Immature natural killer cell (primary cell): ENCODE measurements at regions not wholly inside any gene's neighbourhood (a gene's known extent, or its start where the extent isn't known, plus 50 kb on each side); places are given as distances from the start of the nearest gene placed in this dataset.

Source experiments
- DNase-seq, 3 donors: peaks; one replicate each; pipeline ENCODE4 v3.0.0; 2022; ENCODE audit warnings: mixed read lengths in 1 of 3
- H3K27ac Mint-ChIP-seq, 6 donors: one replicate each; pipeline ENCODE4 v1.8.0; 2020; ENCODE audit warnings: mixed read lengths in 6 of 6, mild to moderate bottlenecking in 5 of 6, inconsistent platforms in 4 of 6, moderate library complexity in 3 of 6
- H3K27me3 Mint-ChIP-seq, 3 donors: one replicate each; pipeline ENCODE4 v1.8.0; 2020 to 2021; ENCODE audit warnings: low read depth in 3 of 3, mild to moderate bottlenecking in 3 of 3, mixed read lengths in 3 of 3, moderate library complexity in 3 of 3, inconsistent platforms in 1 of 3
- H3K36me3 Mint-ChIP-seq, 3 donors: one replicate each; pipeline ENCODE4 v1.8.0; 2020; ENCODE audit warnings: mixed read lengths in 3 of 3, inconsistent platforms in 2 of 3, mild to moderate bottlenecking in 2 of 3
- H3K4me1 Mint-ChIP-seq, 2 donors: one replicate each; pipeline ENCODE4 v1.8.0; 2020; ENCODE audit warnings: inconsistent platforms in 2 of 2, mild to moderate bottlenecking in 2 of 2, mixed read lengths in 2 of 2, moderate library complexity in 1 of 2
- H3K4me3 Mint-ChIP-seq, 5 donors: one replicate each; pipeline ENCODE4 v1.8.0; 2020; ENCODE audit warnings: mild to moderate bottlenecking in 5 of 5, mixed read lengths in 5 of 5, inconsistent platforms in 3 of 5, moderate library complexity in 3 of 5
- H3K9me3 Mint-ChIP-seq, 6 donors: one replicate each; pipeline ENCODE4 v1.8.0; 2020; ENCODE audit warnings: mild to moderate bottlenecking in 6 of 6, mixed read lengths in 6 of 6, inconsistent platforms in 4 of 6, moderate library complexity in 3 of 6

DNA sequence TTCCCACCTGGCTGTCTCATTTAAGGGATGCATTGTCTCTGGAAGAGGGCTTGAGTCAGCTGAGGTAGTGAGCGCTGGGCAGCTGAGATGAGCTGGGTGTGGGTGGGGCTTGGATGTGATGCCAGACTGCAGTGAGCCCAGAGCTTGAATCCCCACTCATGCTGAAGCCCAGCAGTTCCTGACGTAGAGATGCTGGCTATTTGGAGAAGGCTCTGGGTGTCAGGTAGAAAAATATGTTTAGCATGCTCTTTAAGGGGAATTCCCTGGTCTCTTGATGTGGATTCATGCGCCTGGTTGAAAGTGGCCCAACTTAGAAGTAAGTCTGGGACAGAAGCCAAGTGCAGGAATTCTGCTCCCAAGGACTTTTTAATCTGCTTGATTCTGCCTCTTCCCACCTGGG lies 241.5 kb upstream of the IGFBP3 start:
- Mint-ChIP-seq H3K4me1 (no peaks in the 10 kb centered on the region), H3K27me3 (peaks cover 2 to 7% (median 5%) of the 10 kb centered on the region in 3 donors), H3K4me3 (no peak overlapping the region), H3K27ac (no peak overlapping the region), H3K9me3 (peaks cover 0 to 5% (median 0%) of the 10 kb centered on the region in 6 donors), H3K36me3 (peaks cover 0 to 4% (median 0%) of the 10 kb centered on the region in 3 donors)
- DNase-seq: no peak

DNA sequence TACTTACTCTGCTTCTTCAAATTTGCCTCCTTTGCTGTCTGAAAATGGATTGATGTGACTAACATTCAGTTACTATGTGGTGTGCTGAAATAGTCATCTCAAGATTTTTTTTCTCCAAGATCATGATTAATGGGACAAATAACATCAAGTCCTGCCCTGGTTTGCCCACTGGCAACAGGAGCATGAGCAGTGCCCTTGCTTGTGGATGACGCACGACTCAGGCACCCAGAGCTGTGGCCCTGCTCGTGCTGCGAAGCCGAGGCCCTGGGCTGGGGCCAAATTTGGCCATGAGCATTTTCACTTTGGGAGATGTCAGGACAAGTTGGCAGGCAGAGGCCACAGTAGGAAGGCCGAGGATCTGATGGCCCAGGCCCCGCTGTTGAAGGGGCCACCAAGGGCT lies 239.8 kb upstream of the IGFBP3 start:
- Mint-ChIP-seq H3K27ac (no peak overlapping the region), H3K4me1 (no peaks in the 10 kb centered on the region), H3K27me3 (peaks cover 2 to 5% (median 5%) of the 10 kb centered on the region in 3 donors), H3K4me3 (no peak overlapping the region), H3K9me3 (peaks cover 0 to 3% (median 0%) of the 10 kb centered on the region in 6 donors), H3K36me3 (peaks cover 0 to 4% (median 0%) of the 10 kb centered on the region in 3 donors)
- DNase-seq: no peak

DNA sequence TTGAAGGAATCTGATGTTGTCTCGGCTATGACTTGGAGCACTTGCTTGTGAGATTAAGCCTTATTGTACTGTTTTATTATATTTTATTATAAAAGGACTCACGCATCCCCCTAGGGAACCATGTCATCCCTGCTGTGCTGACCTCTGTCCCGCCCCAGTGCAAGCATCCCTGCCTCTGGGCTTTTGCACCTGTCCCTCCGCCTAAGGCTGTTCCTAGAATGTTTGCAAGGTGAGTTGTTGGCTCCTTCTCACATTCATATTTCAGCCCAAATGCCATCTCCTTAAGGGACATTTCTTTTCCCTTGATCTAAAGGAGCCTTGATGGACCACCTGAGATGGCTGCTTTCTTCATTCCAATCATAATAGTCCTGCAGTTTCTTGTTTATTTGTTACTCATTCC lies 236.9 kb upstream of the IGFBP3 start:
- DNase-seq: no peak
- Mint-ChIP-seq H3K4me1 (no peaks in the 10 kb centered on the region), H3K4me3 (no peak overlapping the region), H3K27me3 (peaks cover 2 to 9% (median 7%) of the 10 kb centered on the region in 3 donors), H3K27ac (no peak overlapping the region), H3K36me3 (peaks cover 0 to 4% (median 0%) of the 10 kb centered on the region in 3 donors), H3K9me3 (peaks cover 0 to 3% (median 0%) of the 10 kb centered on the region in 6 donors)

DNA sequence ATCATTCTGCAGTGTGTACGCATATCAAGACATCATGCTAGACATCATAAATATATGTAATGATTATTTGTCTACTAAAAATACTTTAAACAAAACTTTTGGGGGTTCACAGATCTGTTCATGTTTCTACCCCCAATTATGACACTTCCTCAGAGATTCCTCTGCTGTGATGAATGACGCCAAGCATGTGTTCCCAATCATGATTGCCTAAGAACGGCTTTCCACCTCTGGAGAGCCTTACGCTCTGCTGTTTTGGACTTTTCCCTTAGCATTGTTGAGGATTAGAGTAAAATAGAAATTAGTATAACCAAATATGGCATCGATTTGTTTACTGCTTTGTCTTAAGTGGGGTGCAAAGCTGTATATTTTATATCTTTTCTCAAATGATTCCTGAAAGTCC lies 236.3 kb upstream of the IGFBP3 start:
- H3K36me3 Mint-ChIP-seq: peaks cover 0 to 4% (median 0%) of the 10 kb centered on the region in 3 donors
- H3K27me3 Mint-ChIP-seq: peaks cover 2 to 9% (median 7%) of the 10 kb centered on the region in 3 donors
- DNase-seq: no peak
- H3K4me3 Mint-ChIP-seq: no peak overlapping the region
- no peaks in the 10 kb centered on the region for H3K4me1 Mint-ChIP-seq
- no peak overlapping the region for H3K27ac Mint-ChIP-seq
- peaks cover 0 to 3% (median 0%) of the 10 kb centered on the region in 6 donors for H3K9me3 Mint-ChIP-seq

DNA sequence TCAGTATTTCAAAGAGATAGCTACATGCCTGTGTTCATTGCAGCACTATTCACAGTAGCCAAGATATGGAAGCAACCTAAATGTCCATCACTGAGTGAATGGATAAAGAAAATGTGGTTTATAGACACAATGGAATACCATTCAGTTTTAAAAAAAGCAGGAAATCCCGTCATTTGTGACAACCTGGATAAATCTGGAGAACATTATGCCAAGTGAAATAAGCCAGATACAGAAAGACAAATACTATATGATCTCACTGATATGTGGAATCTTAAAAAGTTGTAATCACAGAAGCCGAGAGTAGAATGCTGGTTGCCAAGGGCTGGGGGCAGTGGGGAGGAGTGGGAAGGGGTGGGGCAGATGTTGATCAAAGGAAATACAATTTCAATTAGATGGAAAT lies 235.8 kb upstream of the IGFBP3 start:
- H3K4me3 Mint-ChIP-seq: no peak overlapping the region
- DNase-seq: no peak
- H3K4me1 Mint-ChIP-seq: no peaks in the 10 kb centered on the region
- H3K27me3 Mint-ChIP-seq: peaks cover 3 to 9% (median 7%) of the 10 kb centered on the region in 3 donors
- H3K27ac Mint-ChIP-seq: no peak overlapping the region
- peaks cover 0 to 3% (median 0%) of the 10 kb centered on the region in 6 donors for H3K9me3 Mint-ChIP-seq
- peaks cover 0 to 4% (median 0%) of the 10 kb centered on the region in 3 donors for H3K36me3 Mint-ChIP-seq

DNA sequence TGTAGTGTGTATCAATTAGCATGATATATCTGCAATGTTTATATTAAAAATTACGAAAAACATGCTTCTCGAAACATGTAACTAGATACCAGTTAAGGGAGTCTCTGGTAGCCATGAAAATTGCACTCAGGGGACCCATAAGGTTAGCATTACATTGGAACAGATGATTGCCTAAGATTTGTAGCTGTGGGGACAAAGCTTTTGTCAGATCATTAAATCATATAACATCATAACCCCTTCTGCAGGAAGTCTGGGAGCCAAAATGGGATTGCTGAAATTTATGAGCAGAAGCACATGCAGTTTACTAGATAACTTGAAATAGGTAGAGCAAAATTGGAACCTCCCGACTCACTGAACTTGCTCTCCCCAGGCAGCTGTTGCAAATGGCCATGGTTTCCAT lies 235.0 kb upstream of the IGFBP3 start:
- no peak overlapping the region for H3K27ac Mint-ChIP-seq
- H3K4me1 Mint-ChIP-seq: no peaks in the 10 kb centered on the region
- H3K9me3 Mint-ChIP-seq: peaks cover 0 to 3% (median 0%) of the 10 kb centered on the region in 6 donors
- peaks cover 3 to 9% (median 7%) of the 10 kb centered on the region in 3 donors for H3K27me3 Mint-ChIP-seq
- H3K36me3 Mint-ChIP-seq: peaks cover 0 to 4% (median 0%) of the 10 kb centered on the region in 3 donors
- H3K4me3 Mint-ChIP-seq: no peak overlapping the region
- no peak for DNase-seq

DNA sequence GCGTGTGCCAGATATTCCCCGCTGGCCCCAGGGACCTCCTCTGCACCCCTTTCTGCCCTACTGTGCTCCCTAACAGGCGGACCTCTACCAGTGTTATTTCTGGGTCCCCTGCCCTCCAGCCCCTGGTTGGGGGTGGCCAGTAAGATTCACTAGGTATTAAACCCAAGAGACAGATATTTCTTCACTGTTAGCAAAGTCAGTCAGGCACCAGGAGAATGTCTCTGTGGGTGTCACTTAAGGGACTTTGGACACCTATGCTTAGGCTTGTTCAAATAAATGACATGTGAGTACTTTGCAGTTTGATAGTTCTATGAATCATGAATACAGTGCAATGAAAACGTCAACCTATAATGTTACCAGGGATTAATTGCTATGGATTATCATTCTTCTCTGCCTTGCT lies 234.3 kb upstream of the IGFBP3 start:
- peaks cover 0 to 2% (median 0%) of the 10 kb centered on the region in 3 donors for H3K36me3 Mint-ChIP-seq
- peaks cover 0 to 3% (median 0%) of the 10 kb centered on the region in 6 donors for H3K9me3 Mint-ChIP-seq
- H3K27me3 Mint-ChIP-seq: peaks cover 3 to 9% (median 5%) of the 10 kb centered on the region in 3 donors
- H3K4me1 Mint-ChIP-seq: no peaks in the 10 kb centered on the region
- H3K4me3 Mint-ChIP-seq: no peak overlapping the region
- no peak for DNase-seq
- H3K27ac Mint-ChIP-seq: no peak overlapping the region

DNA sequence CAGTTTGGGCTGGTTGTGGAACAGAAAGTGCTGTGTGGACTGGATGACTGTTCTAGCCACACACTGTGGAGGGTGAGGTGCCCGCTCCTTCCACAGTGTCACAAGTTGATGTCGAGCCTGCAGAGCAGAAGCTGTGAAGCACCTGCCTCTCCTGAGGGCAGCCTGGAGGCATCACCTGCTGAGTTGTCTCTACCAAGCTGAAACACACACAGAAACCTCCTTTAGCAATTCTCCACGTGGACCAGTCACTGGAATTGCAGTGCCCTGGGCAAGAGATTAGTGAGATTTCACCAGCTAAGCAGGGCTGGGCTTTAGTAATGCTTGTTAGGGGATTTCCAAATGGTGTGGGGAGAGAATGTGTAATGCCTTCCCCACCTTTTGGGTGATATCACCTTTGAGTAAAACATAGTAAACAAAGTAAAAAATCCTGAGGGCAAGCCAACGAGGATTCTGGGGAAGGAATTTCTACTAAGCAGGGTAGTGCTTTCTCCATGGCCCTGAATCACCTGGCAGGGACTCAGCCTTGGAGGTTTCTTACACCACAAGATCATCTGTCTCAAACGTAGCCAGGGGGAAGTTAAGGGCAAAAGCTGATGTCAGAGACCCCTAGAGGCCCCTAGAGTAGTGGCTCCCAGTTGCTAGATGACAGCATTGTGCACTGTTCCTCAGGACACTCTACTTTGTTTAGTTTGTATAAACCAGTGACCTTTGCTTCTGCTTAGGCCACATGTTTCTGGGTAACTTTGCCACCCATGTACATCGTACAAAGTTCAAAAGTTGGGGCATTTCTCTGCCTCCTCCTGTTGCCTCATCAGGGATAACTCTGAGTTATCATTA lies 233.1 kb upstream of the IGFBP3 start:
- no peak for DNase-seq
- H3K27ac Mint-ChIP-seq: no peak overlapping the region
- H3K27me3 Mint-ChIP-seq: peaks cover 3 to 5% (median 4%) of the 10 kb centered on the region in 3 donors
- H3K4me1 Mint-ChIP-seq: no peaks in the 10 kb centered on the region
- H3K9me3 Mint-ChIP-seq: peaks cover 0 to 3% (median 0%) of the 10 kb centered on the region in 6 donors
- H3K36me3 Mint-ChIP-seq: no peaks in the 10 kb centered on the region
- no peak overlapping the region for H3K4me3 Mint-ChIP-seq

DNA sequence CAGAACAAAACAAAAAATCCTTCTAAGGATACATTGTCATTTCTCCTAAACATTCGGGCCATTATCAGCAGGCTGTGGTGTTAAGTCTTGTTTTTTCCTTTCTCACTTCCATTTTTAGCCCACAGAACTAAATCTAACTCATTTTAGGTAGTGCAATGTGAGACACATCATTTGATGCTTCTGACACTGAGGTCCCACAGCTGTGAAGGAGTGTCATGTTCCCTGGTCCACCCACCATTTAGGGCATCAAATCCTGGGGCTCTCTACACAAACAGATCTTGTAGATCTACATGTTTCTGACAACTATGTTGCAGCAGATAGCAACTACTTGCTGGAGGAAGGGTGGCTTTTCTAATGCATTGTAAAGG lies 232.5 kb upstream of the IGFBP3 start:
- no peak overlapping the region for H3K4me3 Mint-ChIP-seq
- no peak overlapping the region for H3K27ac Mint-ChIP-seq
- no peak for DNase-seq

DNA sequence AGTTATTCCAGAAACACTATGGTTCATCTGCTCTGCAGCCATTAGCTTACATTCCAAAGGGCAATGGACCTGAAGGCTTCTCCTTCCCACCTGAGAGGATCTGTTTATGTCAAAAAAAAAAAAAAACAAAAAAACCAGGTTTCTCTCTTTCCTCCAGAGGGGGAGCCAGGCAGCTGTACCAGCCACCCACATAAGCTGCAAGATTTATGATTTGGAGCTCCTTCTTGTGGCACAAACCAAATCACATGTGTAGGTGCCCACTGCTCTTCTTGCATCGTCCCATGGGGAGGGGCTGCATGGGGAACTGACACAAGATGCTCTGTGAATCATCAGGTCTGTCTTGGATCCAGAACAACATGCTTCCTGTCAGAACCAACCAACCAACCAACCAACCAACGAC lies 231.6 kb upstream of the IGFBP3 start:
- Mint-ChIP-seq H3K9me3 (peaks cover 0 to 2% (median 0%) of the 10 kb centered on the region in 6 donors), H3K27ac (no peak overlapping the region), H3K4me1 (no peaks in the 10 kb centered on the region), H3K36me3 (no peaks in the 10 kb centered on the region), H3K27me3 (peaks cover 2 to 4% (median 3%) of the 10 kb centered on the region in 3 donors), H3K4me3 (no peak overlapping the region)
- no peak for DNase-seq

More for the DNA sequence above, 232.5 kb upstream of the IGFBP3 start:
- Mint-ChIP-seq H3K36me3 (no peaks in the 10 kb centered on the region), H3K4me1 (no peaks in the 10 kb centered on the region), H3K27me3 (peaks cover 3 to 5% (median 4%) of the 10 kb centered on the region in 3 donors), H3K9me3 (peaks cover 0 to 5% (median 0%) of the 10 kb centered on the region in 6 donors)

DNA sequence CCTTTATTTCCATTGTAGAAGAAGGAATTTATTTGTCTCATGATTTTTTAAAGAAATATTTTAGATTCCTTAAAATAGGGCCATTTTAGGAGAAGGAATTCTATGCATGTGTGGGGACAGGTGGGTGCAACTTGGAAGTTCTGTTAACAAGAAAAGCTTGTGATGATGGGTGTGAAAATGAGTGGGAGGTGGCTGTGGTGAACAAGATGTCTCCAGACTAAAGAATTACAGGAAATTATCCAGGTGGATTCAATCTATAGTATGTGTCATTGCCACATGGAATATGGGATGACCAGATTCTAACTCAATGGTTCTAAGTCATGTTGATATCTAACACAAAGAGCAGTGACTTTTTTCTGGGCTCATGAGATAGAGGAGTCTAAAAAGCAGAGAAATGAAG lies 229.6 kb upstream of the IGFBP3 start:
- H3K36me3 Mint-ChIP-seq: no peaks in the 10 kb centered on the region
- H3K4me1 Mint-ChIP-seq: no peaks in the 10 kb centered on the region
- H3K27me3 Mint-ChIP-seq: peaks cover 2 to 4% (median 3%) of the 10 kb centered on the region in 3 donors
- no peak overlapping the region for H3K4me3 Mint-ChIP-seq
- DNase-seq: no peak
- H3K27ac Mint-ChIP-seq: no peak overlapping the region
- peaks cover 0 to 3% (median under 1%) of the 10 kb centered on the region in 6 donors for H3K9me3 Mint-ChIP-seq

DNA sequence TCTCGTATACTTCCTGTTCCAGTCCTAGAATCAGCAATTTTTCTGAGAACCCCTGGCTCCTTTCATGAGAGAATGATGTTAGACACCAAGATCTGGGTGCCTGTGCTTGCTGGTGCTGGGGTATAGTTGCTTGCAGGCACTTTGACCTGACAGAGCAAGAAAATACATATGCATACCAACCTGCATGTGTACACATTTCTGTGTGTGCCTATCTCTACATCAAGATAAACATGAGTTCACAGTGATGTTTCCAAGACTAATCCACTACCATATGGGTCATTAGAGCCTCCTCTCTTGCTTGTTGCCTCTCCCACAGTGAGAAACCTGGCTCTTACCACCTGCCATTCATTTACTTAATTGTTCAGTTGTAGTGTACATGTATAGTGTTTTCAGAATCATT lies 229.1 kb upstream of the IGFBP3 start:
- H3K27me3 Mint-ChIP-seq: peaks cover under 1 to 3% (median 2%) of the 10 kb centered on the region in 3 donors
- no peak overlapping the region for H3K27ac Mint-ChIP-seq
- H3K4me1 Mint-ChIP-seq: no peaks in the 10 kb centered on the region
- no peak overlapping the region for H3K4me3 Mint-ChIP-seq
- DNase-seq: no peak
- no peaks in the 10 kb centered on the region for H3K36me3 Mint-ChIP-seq
- peaks cover 0 to 3% (median under 1%) of the 10 kb centered on the region in 6 donors for H3K9me3 Mint-ChIP-seq

DNA sequence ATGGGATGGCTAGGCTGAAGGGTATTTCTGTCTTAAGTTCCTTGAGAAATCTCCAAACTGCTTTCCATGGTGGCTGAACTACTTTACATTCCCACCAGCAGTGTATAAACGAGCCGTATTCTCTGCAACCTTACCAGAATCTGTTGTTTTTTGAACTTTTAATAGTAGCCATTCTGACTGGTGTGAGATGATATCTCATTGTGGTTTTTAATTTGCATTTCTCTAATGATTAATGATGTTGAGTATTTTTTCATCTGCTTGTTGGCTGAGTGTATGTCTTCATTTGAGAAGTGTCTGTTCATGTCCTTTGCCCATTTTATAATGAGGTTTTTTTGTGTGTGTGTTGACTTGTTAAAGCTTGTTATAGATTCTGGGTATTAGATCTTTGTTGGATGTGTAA lies 226.8 kb upstream of the IGFBP3 start:
- Mint-ChIP-seq H3K4me1 (no peaks in the 10 kb centered on the region), H3K36me3 (no peaks in the 10 kb centered on the region)

DNA sequence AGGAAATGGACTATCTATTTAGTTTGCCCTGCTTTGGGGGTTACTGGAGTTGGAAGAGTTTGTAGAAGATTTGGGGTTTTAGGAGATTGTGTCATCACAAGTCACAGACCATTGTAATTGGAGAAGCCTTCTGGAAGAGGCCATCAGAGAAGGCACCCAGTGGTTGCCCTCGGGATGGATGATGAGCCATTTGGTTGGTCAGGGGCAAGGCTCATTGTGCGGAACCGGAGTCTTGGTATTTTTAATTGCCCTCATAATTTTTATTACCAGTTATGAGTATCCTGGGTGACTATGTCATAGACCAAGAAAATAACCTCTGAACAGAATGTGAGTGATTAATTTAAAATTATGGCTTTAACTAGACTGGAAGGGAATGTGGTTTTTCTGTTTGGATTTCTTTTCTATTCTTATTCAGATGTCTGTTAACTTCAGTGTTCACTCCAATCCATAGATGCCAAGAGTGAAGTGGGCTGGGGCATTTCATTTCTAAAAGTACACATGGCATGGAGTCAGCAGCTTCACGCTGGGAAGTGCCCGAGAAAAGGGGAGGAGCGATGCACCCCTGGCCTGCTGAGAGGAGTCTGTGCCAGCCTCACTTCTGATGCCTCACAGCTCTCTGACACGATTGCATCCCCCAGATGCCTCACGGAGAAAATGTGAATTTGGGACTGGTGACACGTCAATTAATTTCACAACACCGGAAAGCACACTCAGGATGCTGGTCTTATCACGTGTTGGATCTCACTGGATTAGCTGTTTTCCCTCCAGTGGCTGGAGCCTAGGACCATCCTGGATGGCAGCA lies 225.6 kb upstream of the IGFBP3 start:
- no peak overlapping the region for H3K4me3 Mint-ChIP-seq
- H3K4me1 Mint-ChIP-seq: no peaks in the 10 kb centered on the region
- no peaks in the 10 kb centered on the region for H3K36me3 Mint-ChIP-seq
- peaks cover 0 to 3% (median 0%) of the 10 kb centered on the region in 3 donors for H3K27me3 Mint-ChIP-seq
- no peak overlapping the region for H3K27ac Mint-ChIP-seq
- no peak for DNase-seq
- H3K9me3 Mint-ChIP-seq: peaks cover 0 to 5% (median under 1%) of the 10 kb centered on the region in 6 donors

More for the DNA sequence above, 226.8 kb upstream of the IGFBP3 start:
- H3K27ac Mint-ChIP-seq: no peak overlapping the region
- no peak overlapping the region for H3K4me3 Mint-ChIP-seq
- no peak for DNase-seq
- peaks cover 0 to 3% (median 1%) of the 10 kb centered on the region in 3 donors for H3K27me3 Mint-ChIP-seq
- H3K9me3 Mint-ChIP-seq: peaks cover 0 to 5% (median under 1%) of the 10 kb centered on the region in 6 donors
